HEK293 (cell line): ENCODE measurements at regions not wholly inside any gene's neighbourhood (a gene's known extent, or its start where the extent isn't known, plus 50 kb on each side); places are given as distances from the start of the nearest gene placed in this dataset.

Experiments used
- CTCF ChIA-PET: fragments of 350-600 bp; formaldehyde crosslinking; extraction: SDS; loops from one replicate; lab custom pipeline; 2021; ENCODE audit warnings: antibody characterized with exemption; lab: Yijun Ruan, JAX
- POLR2A ChIA-PET: fragments of 300-600 bp; formaldehyde crosslinking; extraction: SDS; loops from one replicate; lab custom pipeline; 2020; ENCODE audit warnings: antibody characterized with exemption, inconsistent platforms; lab: Yijun Ruan, JAX
- H3K27ac ChIP-seq: fragments of 200-500 bp; sonication (Bioruptor generic); 2 replicates; pipeline ENCODE4 v1.5.1; 2014; ENCODE audit warnings: low read depth, low read length, control low read depth, inconsistent platforms; ENCODE audit errors: extremely low read depth
- H3K36me3 ChIP-seq, 2 experiments: fragments of 200-500 bp in 1 of 2; sonication (Bioruptor generic) in 1 of 2; 1 replicate in 1 of 2; 2 replicates in 1 of 2; pipeline ENCODE4 v1.5.1; 2014 to 2017; ENCODE audit warnings: inconsistent platforms in 2 of 2, low read length in 2 of 2; ENCODE audit not compliant: control insufficient read depth in 2 of 2, insufficient read depth in 1 of 2
- H3K4me1 ChIP-seq: fragments of 200-500 bp; sonication (Bioruptor generic); 2 replicates; pipeline ENCODE4 v1.5.1; 2014; ENCODE audit warnings: mild to moderate bottlenecking, low read length, inconsistent platforms; ENCODE audit not compliant: control insufficient read depth, insufficient read depth
- H3K4me3 ChIP-seq: 2 replicates; pipeline ENCODE4 v1.5.1; 2011; ENCODE audit warnings: low read depth, mild to moderate bottlenecking, control low read depth, low read length, moderate library complexity
- H3K9me3 ChIP-seq: fragments of 200-500 bp; sonication (Bioruptor generic); 2 replicates; pipeline ENCODE4 v1.5.1; 2014; ENCODE audit warnings: low read depth, low read length, inconsistent platforms; ENCODE audit not compliant: control insufficient read depth, insufficient read depth
- AEBP2 ChIP-seq: fragments of 450-650 bp; formaldehyde crosslinking; IDR thresholded peaks from 2 replicates; pipeline ENCODE4 v1.5.1; 2016; ENCODE audit warnings: missing biosample characterization, missing genetic modification characterization, borderline replicate concordance
- GLI2 ChIP-seq: fragments of 450-650 bp; formaldehyde crosslinking; IDR thresholded peaks from 2 replicates; pipeline ENCODE4; 2017; ENCODE audit warnings: missing biosample characterization, missing genetic modification characterization, low read depth, borderline replicate concordance
- GLIS1 ChIP-seq: fragments of 450-650 bp; formaldehyde crosslinking; IDR thresholded peaks from 2 replicates; pipeline ENCODE4 v1.5.1; 2016; ENCODE audit warnings: missing biosample characterization, missing genetic modification characterization
- KLF9 ChIP-seq: fragments of 450-650 bp; formaldehyde crosslinking; IDR thresholded peaks from 2 replicates; pipeline ENCODE4 v1.5.1; 2016; ENCODE audit warnings: missing biosample characterization, missing genetic modification characterization, low read depth
- MYNN ChIP-seq: fragments of 450-650 bp; formaldehyde crosslinking; IDR thresholded peaks from 2 replicates; pipeline ENCODE4 v1.5.1; 2016; ENCODE audit warnings: missing biosample characterization, missing genetic modification characterization, borderline replicate concordance
- PRDM1 ChIP-seq: fragments of 450-650 bp; formaldehyde crosslinking; IDR thresholded peaks from 2 replicates; pipeline ENCODE4; 2016; ENCODE audit warnings: missing biosample characterization, missing genetic modification characterization
- SCRT1 ChIP-seq: fragments of 450-650 bp; formaldehyde crosslinking; IDR thresholded peaks from 2 replicates; pipeline ENCODE4 v1.5.1; 2016; ENCODE audit warnings: missing biosample characterization, missing genetic modification characterization, borderline replicate concordance
- SP3 ChIP-seq: fragments of 450-650 bp; formaldehyde crosslinking; IDR thresholded peaks from 2 replicates; pipeline ENCODE4 v1.5.1; 2016; ENCODE audit warnings: missing biosample characterization, missing genetic modification characterization
- WT1 ChIP-seq: fragments of 450-650 bp; formaldehyde crosslinking; IDR thresholded peaks from 2 replicates; pipeline ENCODE4 v1.5.1; 2016; ENCODE audit warnings: missing biosample characterization, missing genetic modification characterization
- ZBTB11 ChIP-seq: fragments of 450-650 bp; formaldehyde crosslinking; conservative IDR thresholded peaks from 2 replicates; pipeline ENCODE4 v1.5.1; 2016; ENCODE audit warnings: low read depth, missing biosample characterization, missing genetic modification characterization
- ZBTB17 ChIP-seq: fragments of 450-650 bp; formaldehyde crosslinking; IDR thresholded peaks from 2 replicates; pipeline ENCODE4 v1.5.1; 2016; ENCODE audit warnings: missing biosample characterization, missing genetic modification characterization
- ZBTB7A ChIP-seq: fragments of 450-650 bp; formaldehyde crosslinking; IDR thresholded peaks from 2 replicates; pipeline ENCODE4 v1.5.1; 2016; ENCODE audit warnings: low read depth, missing biosample characterization, missing genetic modification characterization
- ZFP37 ChIP-seq: fragments of 450-650 bp; formaldehyde crosslinking; IDR thresholded peaks from 2 replicates; pipeline ENCODE4 v1.5.1; 2016; ENCODE audit warnings: missing biosample characterization, missing genetic modification characterization
- ZNF138 ChIP-seq: fragments of 450-650 bp; formaldehyde crosslinking; IDR thresholded peaks from 2 replicates; pipeline ENCODE4 v1.5.1; 2016; ENCODE audit warnings: missing biosample characterization, missing genetic modification characterization, borderline replicate concordance
- ZNF157 ChIP-seq: fragments of 450-650 bp; formaldehyde crosslinking; IDR thresholded peaks from 2 replicates; pipeline ENCODE4 v1.5.1; 2016; ENCODE audit warnings: missing biosample characterization, missing genetic modification characterization
- ZNF18 ChIP-seq: fragments of 450-650 bp; formaldehyde crosslinking; IDR thresholded peaks from 2 replicates; pipeline ENCODE4 v1.5.1; 2016; ENCODE audit warnings: missing biosample characterization, missing genetic modification characterization
- ZNF184 ChIP-seq: fragments of 450-650 bp; IDR thresholded peaks from 2 replicates; pipeline ENCODE4 v1.5.1; 2018; ENCODE audit warnings: missing biosample characterization, mild to moderate bottlenecking, missing genetic modification characterization
- ZNF354C ChIP-seq: fragments of 450-650 bp; formaldehyde crosslinking; IDR thresholded peaks from 2 replicates; pipeline ENCODE4 v1.5.1; 2016; ENCODE audit warnings: missing biosample characterization, missing genetic modification characterization, low read depth, borderline replicate concordance
- ZNF362 ChIP-seq: fragments of 450-650 bp; formaldehyde crosslinking; IDR thresholded peaks from 2 replicates; pipeline ENCODE4 v1.5.1; 2016; ENCODE audit warnings: missing biosample characterization, missing genetic modification characterization
- ZNF423 ChIP-seq: fragments of 450-650 bp; formaldehyde crosslinking; IDR thresholded peaks from 2 replicates; pipeline ENCODE4 v1.5.1; 2016; ENCODE audit warnings: missing biosample characterization, missing genetic modification characterization
- ZNF510 ChIP-seq: fragments of 450-650 bp; formaldehyde crosslinking; IDR thresholded peaks from 2 replicates; pipeline ENCODE4 v1.5.1; 2018; ENCODE audit warnings: mild to moderate bottlenecking, missing genetic modification characterization, missing biosample characterization; ENCODE audit not compliant: insufficient replicate concordance
- ZNF561 ChIP-seq: fragments of 450-650 bp; IDR thresholded peaks from 2 replicates; pipeline ENCODE4 v1.5.1; 2018; ENCODE audit warnings: missing biosample characterization, missing genetic modification characterization, borderline replicate concordance
- ZNF571 ChIP-seq: fragments of 450-650 bp; formaldehyde crosslinking; IDR thresholded peaks from 2 replicates; pipeline ENCODE4 v1.5.0; 2017; ENCODE audit warnings: missing biosample characterization, missing genetic modification characterization
- ZNF580 ChIP-seq: fragments of 450-650 bp; formaldehyde crosslinking; IDR thresholded peaks from 2 replicates; pipeline ENCODE4 v1.5.1; 2016; ENCODE audit warnings: missing biosample characterization, missing genetic modification characterization
- ZNF664 ChIP-seq: fragments of 450-650 bp; formaldehyde crosslinking; IDR thresholded peaks from 2 replicates; pipeline ENCODE4 v1.5.1; 2016; ENCODE audit warnings: missing biosample characterization, missing genetic modification characterization
- ZNF707 ChIP-seq: fragments of 450-650 bp; formaldehyde crosslinking; IDR thresholded peaks from 2 replicates; pipeline ENCODE4 v1.5.1; 2016; ENCODE audit warnings: missing biosample characterization, missing genetic modification characterization
- ZNF747 ChIP-seq: fragments of 450-650 bp; formaldehyde crosslinking; IDR thresholded peaks from 2 replicates; pipeline ENCODE4 v1.5.1; 2016; ENCODE audit warnings: missing biosample characterization, missing genetic modification characterization
- ZNF768 ChIP-seq: fragments of 450-650 bp; formaldehyde crosslinking; IDR thresholded peaks from 2 replicates; pipeline ENCODE4 v1.5.1; 2018; ENCODE audit warnings: missing biosample characterization, mild to moderate bottlenecking, missing genetic modification characterization
- ZNF785 ChIP-seq: fragments of 450-650 bp; formaldehyde crosslinking; IDR thresholded peaks from 2 replicates; pipeline ENCODE4 v1.5.1; 2016; ENCODE audit warnings: missing biosample characterization, missing genetic modification characterization
- ZNF792 ChIP-seq: fragments of 450-650 bp; formaldehyde crosslinking; IDR thresholded peaks from 2 replicates; pipeline ENCODE4 v1.5.1; 2016; ENCODE audit warnings: missing biosample characterization, missing genetic modification characterization

GRCh38 chr11:36885154-36885553 is 287.1 kb upstream of the RAG2 start:
- CTCF ChIA-PET: no interaction called here
- H3K4me3 ChIP-seq: no peak overlapping the region
- no peaks in the 10 kb centered on the region for H3K36me3 ChIP-seq
- no peak overlapping the region for H3K27ac ChIP-seq
- no peaks in the 10 kb centered on the region for H3K9me3 ChIP-seq
- TF ChIP-seq ZNF362 (tag by site-specific recombination): no peak
- TF ChIP-seq ZNF571: no peak
- TF ChIP-seq ZBTB17 (tag by site-specific recombination): no peak
- TF ChIP-seq SP3 (tag by site-specific recombination): no peak
- TF ChIP-seq ZNF785 (tag by site-specific recombination): no peak
- no peak for TF ChIP-seq SCRT1 (tag by site-specific recombination)
- TF ChIP-seq ZNF423: no peak
- no peak for TF ChIP-seq ZNF157 (tag by site-specific recombination)
- TF ChIP-seq ZNF707 (tag by site-specific recombination): no peak
- TF ChIP-seq ZNF747 (tag by site-specific recombination): no peak
- no peak for TF ChIP-seq ZNF768 (tag by site-specific recombination)
- no peak for TF ChIP-seq GLIS1 (tag by site-specific recombination)
- no peak for TF ChIP-seq ZNF138 (tag by site-specific recombination)
- no peak for TF ChIP-seq ZBTB11 (tag by site-specific recombination)
- no peak for TF ChIP-seq ZNF561 (tag by site-specific recombination)
- no peak for TF ChIP-seq PRDM1 (tag by site-specific recombination)
- TF ChIP-seq AEBP2 (tag by site-specific recombination): no peak
- TF ChIP-seq ZNF184 (tag by site-specific recombination): no peak
- no peak for TF ChIP-seq ZNF580 (tag by site-specific recombination)
- no peak for TF ChIP-seq WT1 (tag by site-specific recombination)
- POLR2A ChIA-PET: no interaction called here
- H3K4me1 ChIP-seq: no peaks in the 10 kb centered on the region

GRCh38 chr11:36878737-36879136 is 280.7 kb upstream of the RAG2 start:
- Histone ChIP-seq H3K4me3 (no peak overlapping the region), H3K9me3 (no peaks in the 10 kb centered on the region), H3K27ac (no peak overlapping the region), H3K4me1 (no peaks in the 10 kb centered on the region), H3K36me3 (no peaks in the 10 kb centered on the region)
- ChIA-PET CTCF (interaction anchor here (0.6 kb wide), 1 partner anchor 11 kb away, joined by 3 read pairs; no protein-coding TSS in a partner anchor), POLR2A (no interaction called here)
- TF ChIP-seq ZNF354C (tag by site-specific recombination) (no peak), ZNF664 (tag by site-specific recombination) (no peak), ZFP37 (tag by site-specific recombination) (no peak), ZNF18 (tag by site-specific recombination) (no peak), KLF9 (tag by site-specific recombination) (no peak), GLI2 (tag by site-specific recombination) (no peak), ZNF792 (tag by site-specific recombination) (no peak), ZNF510 (tag by site-specific recombination) (no peak), ZBTB7A (tag by site-specific recombination) (no peak), MYNN (tag by site-specific recombination) (no peak), ZNF138 (tag by site-specific recombination) (no peak)
